ENCODE measurements at regions not wholly inside any gene's neighbourhood (a gene's known extent, or its start where the extent isn't known, plus 50 kb on each side); places are given as distances from the start of the nearest gene placed in this dataset.

- TF ChIP-seq, protein P1, sequence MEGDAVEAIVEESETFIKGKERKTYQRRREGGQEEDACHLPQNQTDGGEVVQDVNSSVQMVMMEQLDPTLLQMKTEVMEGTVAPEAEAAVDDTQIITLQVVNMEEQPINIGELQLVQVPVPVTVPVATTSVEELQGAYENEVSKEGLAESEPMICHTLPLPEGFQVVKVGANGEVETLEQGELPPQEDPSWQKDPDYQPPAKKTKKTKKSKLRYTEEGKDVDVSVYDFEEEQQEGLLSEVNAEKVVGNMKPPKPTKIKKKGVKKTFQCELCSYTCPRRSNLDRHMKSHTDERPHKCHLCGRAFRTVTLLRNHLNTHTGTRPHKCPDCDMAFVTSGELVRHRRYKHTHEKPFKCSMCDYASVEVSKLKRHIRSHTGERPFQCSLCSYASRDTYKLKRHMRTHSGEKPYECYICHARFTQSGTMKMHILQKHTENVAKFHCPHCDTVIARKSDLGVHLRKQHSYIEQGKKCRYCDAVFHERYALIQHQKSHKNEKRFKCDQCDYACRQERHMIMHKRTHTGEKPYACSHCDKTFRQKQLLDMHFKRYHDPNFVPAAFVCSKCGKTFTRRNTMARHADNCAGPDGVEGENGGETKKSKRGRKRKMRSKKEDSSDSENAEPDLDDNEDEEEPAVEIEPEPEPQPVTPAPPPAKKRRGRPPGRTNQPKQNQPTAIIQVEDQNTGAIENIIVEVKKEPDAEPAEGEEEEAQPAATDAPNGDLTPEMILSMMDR (IDR thresholded peaks at IDR 0.05; ENCODE audit: low read depth, low read length), result no peak
- no peak for TF ChIP-seq EZH2phosphoT487 (IDR thresholded peaks at IDR 0.05; ENCODE audit: low read depth)
These were observed 182.7 kb downstream of the MC4R start for GRCh38 chr18:60189856-60190255.

Data from OCI-LY3 (cell line).